ENCODE measurements at regions not wholly inside any gene's neighbourhood (a gene's known extent, or its start where the extent isn't known, plus 50 kb on each side); places are given as distances from the start of the nearest gene placed in this dataset.

- no peak for ATAC-seq (ENCODE audit: low read depth in 2 of 2)
- Mint-ChIP-seq H3K27me3 (no peaks in the 10 kb centered on the region), H3K4me1 (no peaks in the 10 kb centered on the region), H3K4me3 (no peak overlapping the region), H3K9me3 (peaks cover 0 to 1% (median 0%) of the 10 kb centered on the region in 7 donors), H3K27ac (no peak overlapping the region), H3K36me3 (no peaks in the 10 kb centered on the region)
- Histone ChIP-seq H3K9me3 (ENCODE audit: control insufficient read depth in 2 of 2, low read length in 2 of 2) (no peaks in the 10 kb centered on the region), H3K4me1 (ENCODE audit: control insufficient read depth, insufficient read depth, low read length, poor library complexity, severe bottlenecking) (no peaks in the 10 kb centered on the region), H3K36me3 (ENCODE audit: control insufficient read depth, insufficient read depth, low read length) (no peaks in the 10 kb centered on the region), H3K27me3 (ENCODE audit: control insufficient read depth, insufficient read depth, low read length) (no peaks in the 10 kb centered on the region), H3K27ac (ENCODE audit: insufficient read depth, low read length, poor library complexity, severe bottlenecking) (no peak overlapping the region), H3K4me3 (ENCODE audit: low read depth, low read length) (no peak overlapping the region)
- DNase-seq = no peak
These were observed 251.7 kb downstream of the KLF6 start for GRCh38 chr10:3533296-3533695.

GRCh38 chr10:3532644-3533043 is 252.4 kb downstream of the KLF6 start:
- Mint-ChIP-seq H3K36me3 (no peaks in the 10 kb centered on the region), H3K4me3 (no peak overlapping the region), H3K27me3 (no peaks in the 10 kb centered on the region), H3K4me1 (no peaks in the 10 kb centered on the region), H3K9me3 (peaks cover 0 to 1% (median 0%) of the 10 kb centered on the region in 7 donors), H3K27ac (no peak overlapping the region)
- Histone ChIP-seq H3K27me3 (ENCODE audit: control insufficient read depth, insufficient read depth, low read length) (no peaks in the 10 kb centered on the region), H3K9me3 (ENCODE audit: control insufficient read depth in 2 of 2, low read length in 2 of 2) (no peaks in the 10 kb centered on the region), H3K27ac (ENCODE audit: insufficient read depth, low read length, poor library complexity, severe bottlenecking) (no peak overlapping the region), H3K4me3 (ENCODE audit: low read depth, low read length) (no peak overlapping the region), H3K36me3 (ENCODE audit: control insufficient read depth, insufficient read depth, low read length) (no peaks in the 10 kb centered on the region), H3K4me1 (ENCODE audit: control insufficient read depth, insufficient read depth, low read length, poor library complexity, severe bottlenecking) (no peaks in the 10 kb centered on the region)
- DNase-seq = no peak
- ATAC-seq (ENCODE audit: low read depth in 2 of 2) = no peak

- no peak for DNase-seq
- no peak overlapping the region for H3K4me3 Mint-ChIP-seq
These were observed 253.3 kb downstream of the KLF6 start for GRCh38 chr10:3531670-3532069.

GRCh38 chr10:3530783-3531645 is 254.0 kb downstream of the KLF6 start:
- Histone ChIP-seq H3K4me1 (ENCODE audit: control insufficient read depth, insufficient read depth, low read length, poor library complexity, severe bottlenecking) (no peaks in the 10 kb centered on the region), H3K36me3 (ENCODE audit: control insufficient read depth, insufficient read depth, low read length) (no peaks in the 10 kb centered on the region), H3K9me3 (ENCODE audit: control insufficient read depth in 2 of 2, low read length in 2 of 2) (no peaks in the 10 kb centered on the region), H3K27ac (ENCODE audit: insufficient read depth, low read length, poor library complexity, severe bottlenecking) (no peak overlapping the region), H3K27me3 (ENCODE audit: control insufficient read depth, insufficient read depth, low read length) (no peaks in the 10 kb centered on the region), H3K4me3 (ENCODE audit: low read depth, low read length) (no peak overlapping the region)
- no peaks in the 10 kb centered on the region for H3K27me3 Mint-ChIP-seq
- no peaks in the 10 kb centered on the region for H3K9me3 Mint-ChIP-seq
- H3K4me1 Mint-ChIP-seq = no peaks in the 10 kb centered on the region
- no peak overlapping the region for H3K4me3 Mint-ChIP-seq
- no peaks in the 10 kb centered on the region for H3K36me3 Mint-ChIP-seq
- ATAC-seq (ENCODE audit: low read depth in 2 of 2) (no peak), DNase-seq (no peak)
- H3K27ac Mint-ChIP-seq = no peak overlapping the region

More at GRCh38 chr10:3531670-3532069, 253.3 kb downstream of the KLF6 start:
- Histone ChIP-seq H3K4me1 (ENCODE audit: control insufficient read depth, insufficient read depth, low read length, poor library complexity, severe bottlenecking) (no peaks in the 10 kb centered on the region), H3K9me3 (ENCODE audit: control insufficient read depth in 2 of 2, low read length in 2 of 2) (no peaks in the 10 kb centered on the region), H3K4me3 (ENCODE audit: low read depth, low read length) (no peak overlapping the region), H3K27ac (ENCODE audit: insufficient read depth, low read length, poor library complexity, severe bottlenecking) (no peak overlapping the region), H3K27me3 (ENCODE audit: control insufficient read depth, insufficient read depth, low read length) (no peaks in the 10 kb centered on the region), H3K36me3 (ENCODE audit: control insufficient read depth, insufficient read depth, low read length) (no peaks in the 10 kb centered on the region)
- no peaks in the 10 kb centered on the region for H3K36me3 Mint-ChIP-seq
- H3K4me1 Mint-ChIP-seq = no peaks in the 10 kb centered on the region
- ATAC-seq (ENCODE audit: low read depth in 2 of 2) = no peak
- no peaks in the 10 kb centered on the region for H3K27me3 Mint-ChIP-seq
- H3K27ac Mint-ChIP-seq = no peak overlapping the region
- H3K9me3 Mint-ChIP-seq = peaks cover 0 to 1% (median 0%) of the 10 kb centered on the region in 7 donors

GRCh38 chr10:3530346-3530745 is 254.7 kb downstream of the KLF6 start:
- no peaks in the 10 kb centered on the region for H3K4me1 Mint-ChIP-seq
- H3K27ac Mint-ChIP-seq = no peak overlapping the region

GRCh38 chr10:3529691-3530090 is 255.3 kb downstream of the KLF6 start:
- Mint-ChIP-seq H3K4me3 (no peak overlapping the region), H3K4me1 (no peaks in the 10 kb centered on the region), H3K27ac (no peak overlapping the region), H3K27me3 (no peaks in the 10 kb centered on the region), H3K36me3 (no peaks in the 10 kb centered on the region), H3K9me3 (no peaks in the 10 kb centered on the region)
- H3K9me3 ChIP-seq (ENCODE audit: control insufficient read depth in 2 of 2, low read length in 2 of 2) = no peaks in the 10 kb centered on the region
- DNase-seq (no peak), ATAC-seq (ENCODE audit: low read depth in 2 of 2) (no peak)
- H3K27ac ChIP-seq (ENCODE audit: insufficient read depth, low read length, poor library complexity, severe bottlenecking) = no peak overlapping the region
- no peak overlapping the region for H3K4me3 ChIP-seq (ENCODE audit: low read depth, low read length)
- no peaks in the 10 kb centered on the region for H3K27me3 ChIP-seq (ENCODE audit: control insufficient read depth, insufficient read depth, low read length)
- H3K4me1 ChIP-seq (ENCODE audit: control insufficient read depth, insufficient read depth, low read length, poor library complexity, severe bottlenecking) = no peaks in the 10 kb centered on the region
- no peaks in the 10 kb centered on the region for H3K36me3 ChIP-seq (ENCODE audit: control insufficient read depth, insufficient read depth, low read length)

More at GRCh38 chr10:3530346-3530745, 254.7 kb downstream of the KLF6 start:
- DNase-seq (no peak), ATAC-seq (ENCODE audit: low read depth in 2 of 2) (no peak)
- Mint-ChIP-seq H3K27me3 (no peaks in the 10 kb centered on the region), H3K4me3 (no peak overlapping the region), H3K9me3 (no peaks in the 10 kb centered on the region), H3K36me3 (no peaks in the 10 kb centered on the region)
- Histone ChIP-seq H3K27ac (ENCODE audit: insufficient read depth, low read length, poor library complexity, severe bottlenecking) (no peak overlapping the region), H3K4me3 (ENCODE audit: low read depth, low read length) (no peak overlapping the region), H3K4me1 (ENCODE audit: control insufficient read depth, insufficient read depth, low read length, poor library complexity, severe bottlenecking) (no peaks in the 10 kb centered on the region), H3K9me3 (ENCODE audit: control insufficient read depth in 2 of 2, low read length in 2 of 2) (no peaks in the 10 kb centered on the region), H3K36me3 (ENCODE audit: control insufficient read depth, insufficient read depth, low read length) (no peaks in the 10 kb centered on the region), H3K27me3 (ENCODE audit: control insufficient read depth, insufficient read depth, low read length) (no peaks in the 10 kb centered on the region)

GRCh38 chr10:3528823-3529403 is 256.1 kb downstream of the KLF6 start:
- Mint-ChIP-seq H3K36me3 (no peaks in the 10 kb centered on the region), H3K27ac (no peak overlapping the region), H3K27me3 (no peaks in the 10 kb centered on the region), H3K9me3 (no peaks in the 10 kb centered on the region), H3K4me3 (no peak overlapping the region), H3K4me1 (no peaks in the 10 kb centered on the region)
- no peak for DNase-seq
- H3K9me3 ChIP-seq (ENCODE audit: control insufficient read depth in 2 of 2, low read length in 2 of 2) = no peaks in the 10 kb centered on the region
- no peak overlapping the region for H3K4me3 ChIP-seq (ENCODE audit: low read depth, low read length)
- H3K27ac ChIP-seq (ENCODE audit: insufficient read depth, low read length, poor library complexity, severe bottlenecking) = no peak overlapping the region
- no peaks in the 10 kb centered on the region for H3K4me1 ChIP-seq (ENCODE audit: control insufficient read depth, insufficient read depth, low read length, poor library complexity, severe bottlenecking)
- no peaks in the 10 kb centered on the region for H3K36me3 ChIP-seq (ENCODE audit: control insufficient read depth, insufficient read depth, low read length)
- ATAC-seq (ENCODE audit: low read depth in 2 of 2) = no peak
- no peaks in the 10 kb centered on the region for H3K27me3 ChIP-seq (ENCODE audit: control insufficient read depth, insufficient read depth, low read length)

GRCh38 chr10:3528271-3528670 is 256.7 kb downstream of the KLF6 start:
- no peak overlapping the region for H3K4me3 Mint-ChIP-seq
- Histone ChIP-seq H3K9me3 (ENCODE audit: control insufficient read depth in 2 of 2, low read length in 2 of 2) (no peaks in the 10 kb centered on the region), H3K4me1 (ENCODE audit: control insufficient read depth, insufficient read depth, low read length, poor library complexity, severe bottlenecking) (no peaks in the 10 kb centered on the region), H3K36me3 (ENCODE audit: control insufficient read depth, insufficient read depth, low read length) (no peaks in the 10 kb centered on the region), H3K27me3 (ENCODE audit: control insufficient read depth, insufficient read depth, low read length) (no peaks in the 10 kb centered on the region), H3K4me3 (ENCODE audit: low read depth, low read length) (no peak overlapping the region), H3K27ac (ENCODE audit: insufficient read depth, low read length, poor library complexity, severe bottlenecking) (no peak overlapping the region)
- no peak for ATAC-seq (ENCODE audit: low read depth in 2 of 2)
- H3K9me3 Mint-ChIP-seq = no peaks in the 10 kb centered on the region
- no peaks in the 10 kb centered on the region for H3K27me3 Mint-ChIP-seq
- DNase-seq = no peak
- H3K36me3 Mint-ChIP-seq = no peaks in the 10 kb centered on the region
- no peaks in the 10 kb centered on the region for H3K4me1 Mint-ChIP-seq
- no peak overlapping the region for H3K27ac Mint-ChIP-seq
